GM18498 (cell line): ENCODE measurements at regions not wholly inside any gene's neighbourhood (a gene's known extent, or its start where the extent isn't known, plus 50 kb on each side); places are given as distances from the start of the nearest gene placed in this dataset.

Source experiments
- ATAC-seq: cut with Tn5 transposase; IDR thresholded peaks from one replicate; pipeline ENCODE4 v1.9.1; 2021; ENCODE audit warnings: mild to moderate bottlenecking, moderate library complexity; ENCODE audit not compliant: unreplicated experiment

GRCh38 chr4:184529283-184529682 lies 54.9 kb upstream of the IRF2 start:
- no peak for ATAC-seq

GRCh38 chr4:184528713-184529112 lies 54.4 kb upstream of the IRF2 start:
- no peak for ATAC-seq

GRCh38 chr4:184528051-184528450 lies 53.7 kb upstream of the IRF2 start:
- no peak for ATAC-seq

GRCh38 chr4:184526228-184526627 lies 51.9 kb upstream of the IRF2 start:
- ATAC-seq: no peak
